ENCODE measurements at regions not wholly inside any gene's neighbourhood (a gene's known extent, or its start where the extent isn't known, plus 50 kb on each side); places are given as distances from the start of the nearest gene placed in this dataset.

- H3K27me3 ChIP-seq (ENCODE audit: low read depth, low read length): no peaks in the 10 kb centered on the region
- H4K20me1 ChIP-seq (ENCODE audit: insufficient read depth, low read length): no peaks in the 10 kb centered on the region
- H3K79me2 ChIP-seq (ENCODE audit: low read length): no peaks in the 10 kb centered on the region
- H3K4me3 ChIP-seq (ENCODE audit: low read length): no peak overlapping the region
- H3K36me3 ChIP-seq (replicated peaks; ENCODE audit: low read depth, low read length): no peaks in the 10 kb centered on the region
- H3K4me2 ChIP-seq (ENCODE audit: low read length): no peak overlapping the region
- peaks cover 3% of the 10 kb centered on the region; the same call in 1 of the 2 replicates for H3K4me1 ChIP-seq (ENCODE audit: low read length)
- H3K9me3 ChIP-seq (ENCODE audit: insufficient read depth, low read length): no peaks in the 10 kb centered on the region
- TF ChIP-seq EZH2phosphoT487 (IDR thresholded peaks at IDR 0.05; ENCODE audit: low read depth) (no peak), CTCF (IDR thresholded peaks at IDR 0.05; ENCODE audit: low read depth, low read length) (no peak)
- H3K27ac ChIP-seq (ENCODE audit: low read length): no peak overlapping the region
- no peak overlapping the region for H3K9ac ChIP-seq (ENCODE audit: low read length)
- H2AFZ ChIP-seq (ENCODE audit: low read depth, low read length): 0 out of 2 replicates have a peak overlapping the region, but pooled peaks have one; percentile 22
Observed at GRCh38 chr13:65488606-65489005, 1741.5 kb downstream of the PCDH9 start.

- H3K4me1 ChIP-seq (ENCODE audit: low read length): no peaks in the 10 kb centered on the region
- no peaks in the 10 kb centered on the region for H3K79me2 ChIP-seq (ENCODE audit: low read length)
- no peaks in the 10 kb centered on the region for H3K9me3 ChIP-seq (ENCODE audit: insufficient read depth, low read length)
- H3K36me3 ChIP-seq (replicated peaks; ENCODE audit: low read depth, low read length): no peaks in the 10 kb centered on the region
- H3K27me3 ChIP-seq (ENCODE audit: low read depth, low read length): no peaks in the 10 kb centered on the region
- H3K4me3 ChIP-seq (ENCODE audit: low read length): no peak overlapping the region
- peak overlapping the region; percentile 32; the same call in 1 of the 2 replicates for H2AFZ ChIP-seq (ENCODE audit: low read depth, low read length)
- no peak overlapping the region for H3K4me2 ChIP-seq (ENCODE audit: low read length)
- no peaks in the 10 kb centered on the region for H4K20me1 ChIP-seq (ENCODE audit: insufficient read depth, low read length)
- no peak overlapping the region for H3K27ac ChIP-seq (ENCODE audit: low read length)
- TF ChIP-seq EZH2phosphoT487 (IDR thresholded peaks at IDR 0.05; ENCODE audit: low read depth): no peak
- TF ChIP-seq CTCF (IDR thresholded peaks at IDR 0.05; ENCODE audit: low read depth, low read length): no peak
- H3K9ac ChIP-seq (ENCODE audit: low read length): no peak overlapping the region
Observed at GRCh38 chr13:65479692-65480091, 1750.4 kb downstream of the PCDH9 start.

- H3K27ac ChIP-seq (ENCODE audit: low read length): no peak overlapping the region
- TF ChIP-seq EZH2phosphoT487 (IDR thresholded peaks at IDR 0.05; ENCODE audit: low read depth) (no peak), CTCF (IDR thresholded peaks at IDR 0.05; ENCODE audit: low read depth, low read length) (no peak)
- no peak overlapping the region for H3K4me3 ChIP-seq (ENCODE audit: low read length)
- no peaks in the 10 kb centered on the region for H3K79me2 ChIP-seq (ENCODE audit: low read length)
- no peaks in the 10 kb centered on the region for H4K20me1 ChIP-seq (ENCODE audit: insufficient read depth, low read length)
- H3K4me2 ChIP-seq (ENCODE audit: low read length): no peak overlapping the region
- no peak overlapping the region for H2AFZ ChIP-seq (ENCODE audit: low read depth, low read length)
- no peaks in the 10 kb centered on the region for H3K36me3 ChIP-seq (replicated peaks; ENCODE audit: low read depth, low read length)
- H3K9ac ChIP-seq (ENCODE audit: low read length): no peak overlapping the region
- no peaks in the 10 kb centered on the region for H3K4me1 ChIP-seq (ENCODE audit: low read length)
- no peaks in the 10 kb centered on the region for H3K9me3 ChIP-seq (ENCODE audit: insufficient read depth, low read length)
- no peaks in the 10 kb centered on the region for H3K27me3 ChIP-seq (ENCODE audit: low read depth, low read length)
Observed at GRCh38 chr13:65473196-65473595, 1756.9 kb downstream of the PCDH9 start.

- Histone ChIP-seq H3K27ac (ENCODE audit: low read length) (no peak overlapping the region), H3K4me1 (ENCODE audit: low read length) (no peaks in the 10 kb centered on the region), H3K27me3 (ENCODE audit: low read depth, low read length) (no peaks in the 10 kb centered on the region), H2AFZ (ENCODE audit: low read depth, low read length) (no peak overlapping the region), H4K20me1 (ENCODE audit: insufficient read depth, low read length) (no peaks in the 10 kb centered on the region), H3K9me3 (ENCODE audit: insufficient read depth, low read length) (no peaks in the 10 kb centered on the region), H3K4me2 (ENCODE audit: low read length) (no peak overlapping the region), H3K9ac (ENCODE audit: low read length) (no peak overlapping the region), H3K4me3 (ENCODE audit: low read length) (no peak overlapping the region), H3K36me3 (replicated peaks; ENCODE audit: low read depth, low read length) (no peaks in the 10 kb centered on the region), H3K79me2 (ENCODE audit: low read length) (no peaks in the 10 kb centered on the region)
- TF ChIP-seq EZH2phosphoT487 (IDR thresholded peaks at IDR 0.05; ENCODE audit: low read depth) (no peak), CTCF (IDR thresholded peaks at IDR 0.05; ENCODE audit: low read depth, low read length) (no peak)
Observed at GRCh38 chr13:65472336-65472735, 1757.8 kb downstream of the PCDH9 start.
